GM10266 (cell line): ENCODE measurements at regions not wholly inside any gene's neighbourhood (a gene's known extent, or its start where the extent isn't known, plus 50 kb on each side); places are given as distances from the start of the nearest gene placed in this dataset.
"Not testable (repeated sequence)": the region's sequence is repeated elsewhere in the genome, so short reads cannot be mapped to it uniquely, and the experiment has no call there.

Source experiments
- DNase-seq: peaks from one replicate; pipeline ENCODE4 v3.0.0; 2012; ENCODE audit errors: extremely low spot score
- TF ChIP-seq, protein P1 (sequence below): IDR thresholded peaks from 2 replicates; pipeline ENCODE4 v1.5.1; 2012; ENCODE audit warnings: mild to moderate bottlenecking, low read depth; ENCODE audit not compliant: control insufficient read depth, insufficient read depth; ENCODE audit errors: missing control alignments

GRCh38 chr7:109659261-109659660 lies 1089.6 kb downstream of the DNAJB9 start:
- TF ChIP-seq, protein P1, sequence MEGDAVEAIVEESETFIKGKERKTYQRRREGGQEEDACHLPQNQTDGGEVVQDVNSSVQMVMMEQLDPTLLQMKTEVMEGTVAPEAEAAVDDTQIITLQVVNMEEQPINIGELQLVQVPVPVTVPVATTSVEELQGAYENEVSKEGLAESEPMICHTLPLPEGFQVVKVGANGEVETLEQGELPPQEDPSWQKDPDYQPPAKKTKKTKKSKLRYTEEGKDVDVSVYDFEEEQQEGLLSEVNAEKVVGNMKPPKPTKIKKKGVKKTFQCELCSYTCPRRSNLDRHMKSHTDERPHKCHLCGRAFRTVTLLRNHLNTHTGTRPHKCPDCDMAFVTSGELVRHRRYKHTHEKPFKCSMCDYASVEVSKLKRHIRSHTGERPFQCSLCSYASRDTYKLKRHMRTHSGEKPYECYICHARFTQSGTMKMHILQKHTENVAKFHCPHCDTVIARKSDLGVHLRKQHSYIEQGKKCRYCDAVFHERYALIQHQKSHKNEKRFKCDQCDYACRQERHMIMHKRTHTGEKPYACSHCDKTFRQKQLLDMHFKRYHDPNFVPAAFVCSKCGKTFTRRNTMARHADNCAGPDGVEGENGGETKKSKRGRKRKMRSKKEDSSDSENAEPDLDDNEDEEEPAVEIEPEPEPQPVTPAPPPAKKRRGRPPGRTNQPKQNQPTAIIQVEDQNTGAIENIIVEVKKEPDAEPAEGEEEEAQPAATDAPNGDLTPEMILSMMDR: no peak
- no peak for DNase-seq

- TF ChIP-seq, protein P1: no peak
- no peak for DNase-seq
These were observed 1090.7 kb downstream of the DNAJB9 start for GRCh38 chr7:109660401-109660800.

DNA sequence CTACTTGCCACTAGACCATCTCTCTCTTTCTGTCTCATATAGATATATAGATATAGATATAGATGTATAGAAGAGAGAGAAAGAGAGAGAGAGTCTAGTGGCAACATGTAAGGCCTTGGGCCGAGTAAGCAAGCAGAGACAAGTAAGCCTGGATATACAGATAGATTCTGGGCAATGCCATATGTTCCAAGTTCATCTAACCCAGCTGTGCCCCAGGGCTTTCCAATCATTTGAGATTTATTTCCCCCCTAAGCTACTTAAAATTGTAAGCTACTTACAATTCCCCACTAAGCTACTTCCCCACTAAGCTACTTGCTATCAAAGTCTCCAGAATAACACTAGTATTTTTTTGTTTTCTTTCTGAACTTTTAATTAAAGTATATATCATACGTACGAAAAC lies 1094.1 kb downstream of the DNAJB9 start:
- TF ChIP-seq, protein P1: no peak
- DNase-seq: no peak

GRCh38 chr7:109687269-109687668 lies 1117.6 kb downstream of the DNAJB9 start:
- not testable (repeated sequence) for DNase-seq

- DNase-seq: not testable (repeated sequence)
These were observed 1122.9 kb downstream of the DNAJB9 start for GRCh38 chr7:109692613-109693012.

DNA sequence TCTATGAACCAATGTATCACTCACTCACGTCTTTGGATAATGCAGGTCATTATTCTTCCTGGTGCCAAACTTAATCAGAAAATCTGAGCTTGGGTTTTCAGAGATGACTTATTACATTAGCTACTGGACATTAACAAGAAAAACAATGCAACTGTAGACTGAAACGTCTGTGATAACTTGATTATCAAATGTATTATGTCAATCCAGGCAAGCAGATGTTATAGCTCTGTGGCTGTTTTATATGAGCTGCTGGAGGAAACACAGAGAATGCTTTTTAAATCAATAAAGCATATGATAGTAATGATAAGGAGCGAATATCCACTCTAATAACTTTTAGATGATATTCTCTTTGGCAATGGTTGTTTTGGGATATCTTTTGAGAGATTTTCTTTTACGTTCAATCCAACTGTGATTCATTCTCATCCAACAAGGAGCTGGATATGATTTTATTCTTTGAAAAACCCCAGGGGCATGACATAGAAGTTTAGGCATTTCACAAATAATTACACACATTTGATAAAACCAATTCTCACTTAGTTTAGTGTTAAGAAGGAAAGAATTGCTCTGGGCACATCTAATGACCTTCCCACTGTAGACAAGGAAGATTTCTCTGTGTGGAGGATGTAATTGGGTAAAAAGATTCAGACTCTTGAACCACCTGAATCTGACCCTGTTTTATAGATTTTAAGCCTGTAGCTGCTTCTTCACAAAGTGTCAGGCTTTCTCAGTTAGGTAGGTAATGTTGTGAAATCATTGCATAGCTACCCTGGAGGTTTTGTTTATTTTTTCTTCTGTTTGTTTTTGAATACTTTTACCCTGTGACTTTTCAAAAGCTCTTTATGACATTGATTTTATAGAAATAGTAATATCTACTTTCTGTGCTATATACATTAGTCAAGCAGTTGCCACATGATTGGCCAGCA lies 1124.7 kb downstream of the DNAJB9 start:
- TF ChIP-seq, protein P1: no peak
- no peak for DNase-seq

DNA sequence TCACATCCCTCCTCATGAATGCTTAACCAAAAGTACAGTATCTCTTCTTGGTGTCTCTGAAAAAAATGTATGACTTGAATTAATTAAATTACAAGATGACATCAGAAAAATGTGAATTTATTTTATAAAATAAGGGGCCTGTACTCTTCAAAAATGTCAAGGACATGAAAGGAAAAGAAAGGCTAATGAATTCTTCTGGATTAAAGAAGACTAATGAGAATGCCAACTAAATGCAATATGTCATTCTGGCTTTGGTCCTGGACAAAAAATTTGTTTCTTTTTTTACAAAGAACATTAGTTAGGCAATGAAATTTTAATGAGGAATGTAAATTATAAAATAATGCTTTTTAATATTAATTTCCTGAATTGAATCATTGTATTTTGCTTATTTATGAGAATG lies 1125.7 kb downstream of the DNAJB9 start:
- no peak for DNase-seq
- TF ChIP-seq, protein P1: no peak

- no peak for DNase-seq
- TF ChIP-seq, protein P1: no peak
These were observed 1127.0 kb downstream of the DNAJB9 start for GRCh38 chr7:109696723-109697122.
